ENCODE measurements at regions not wholly inside any gene's neighbourhood (a gene's known extent, or its start where the extent isn't known, plus 50 kb on each side); places are given as distances from the start of the nearest gene placed in this dataset.
"Not testable (repeated sequence)": the region's sequence is repeated elsewhere in the genome, so short reads cannot be mapped to it uniquely, and the experiment has no call there.

GRCh38 chr12:59131462-59131861 lies 211.2 kb upstream of the LRIG3 start:
- DNase-seq: no peak

- no peak for DNase-seq
Observed at GRCh38 chr12:59122784-59123183, 202.5 kb upstream of the LRIG3 start.

GRCh38 chr12:59121451-59121850 lies 201.1 kb upstream of the LRIG3 start:
- DNase-seq: no peak

- DNase-seq: no peak
Observed at GRCh38 chr12:59119676-59120075, 199.4 kb upstream of the LRIG3 start.

GRCh38 chr12:59118356-59118755 lies 198.1 kb upstream of the LRIG3 start:
- no peak for DNase-seq

- no peak for DNase-seq
Observed at GRCh38 chr12:59115995-59116394, 195.7 kb upstream of the LRIG3 start.

GRCh38 chr12:59115526-59115925 lies 195.2 kb upstream of the LRIG3 start:
- no peak for DNase-seq

- DNase-seq: peak; percentile 1
Observed at GRCh38 chr12:59113831-59114615, 193.7 kb upstream of the LRIG3 start.

- no peak for DNase-seq
Observed at GRCh38 chr12:59111851-59112250, 191.5 kb upstream of the LRIG3 start.

- DNase-seq: not testable (repeated sequence)
Observed at GRCh38 chr12:59108516-59108915, 188.2 kb upstream of the LRIG3 start.

GRCh38 chr12:59100585-59100984 lies 180.3 kb upstream of the LRIG3 start:
- no peak for DNase-seq

GRCh38 chr12:59097876-59098275 lies 177.6 kb upstream of the LRIG3 start:
- DNase-seq: no peak

- DNase-seq: no peak
Observed at GRCh38 chr12:59096246-59096645, 175.9 kb upstream of the LRIG3 start.

GRCh38 chr12:59093073-59093772 lies 172.9 kb upstream of the LRIG3 start:
- DNase-seq: no peak

GRCh38 chr12:59088673-59089072 lies 168.4 kb upstream of the LRIG3 start:
- no peak for DNase-seq

GRCh38 chr12:59087691-59088090 lies 167.4 kb upstream of the LRIG3 start:
- DNase-seq: no peak

- DNase-seq: no peak
Observed at GRCh38 chr12:59087077-59087673, 166.9 kb upstream of the LRIG3 start.

GRCh38 chr12:59086126-59086525 lies 165.8 kb upstream of the LRIG3 start:
- no peak for DNase-seq

- no peak for DNase-seq
Observed at GRCh38 chr12:59085690-59086089, 165.4 kb upstream of the LRIG3 start.

GRCh38 chr12:59084511-59085375 lies 164.4 kb upstream of the LRIG3 start:
- no peak for DNase-seq

- no peak for DNase-seq
Observed at GRCh38 chr12:59082952-59083351, 162.6 kb upstream of the LRIG3 start.

GRCh38 chr12:59080101-59080500 lies 159.8 kb upstream of the LRIG3 start:
- no peak for DNase-seq

- DNase-seq: no peak
Observed at GRCh38 chr12:59079472-59079871, 159.2 kb upstream of the LRIG3 start.
